Breast epithelium (tissue), 4 donors: ENCODE measurements at regions not wholly inside any gene's neighbourhood (a gene's known extent, or its start where the extent isn't known, plus 50 kb on each side); places are given as distances from the start of the nearest gene placed in this dataset.

ENCODE experiments used
- DNase-seq, 2 donors: peaks; one replicate each; pipeline ENCODE4 v3.0.0-alpha.2; 2019; ENCODE audit warnings: low spot score in 2 of 2
- H3K27ac ChIP-seq, 2 donors: fragments of 200-600 bp; sonication (generic) in 1 of 2; one replicate each; pipeline ENCODE4 v1.5.1; 2016 to 2019; ENCODE audit warnings: mild to moderate bottlenecking in 1 of 2
- H3K27me3 ChIP-seq, 2 donors: fragments of 200-600 bp; sonication (generic) in 1 of 2; one replicate each; pipeline versions ENCODE4 v1.5.1 to v1.6.0; 2017 to 2019; ENCODE audit warnings: control low read depth in 1 of 2, mild to moderate bottlenecking in 1 of 2
- H3K36me3 ChIP-seq: fragments of 200-600 bp; one replicate; pipeline ENCODE4 v1.5.1; 2019
- H3K4me1 ChIP-seq, 2 donors: fragments of 200-600 bp; sonication (generic); one replicate each; pipeline ENCODE4 v1.5.1; 2016 to 2019; ENCODE audit warnings: control low read depth in 1 of 2
- H3K4me3 ChIP-seq, 3 donors: fragments of 200-600 bp; sonication (generic); 1 replicate in 2 of 3; 2 replicates in 1 of 3; pipeline ENCODE4 v1.5.1; 2016 to 2019; ENCODE audit warnings: mild to moderate bottlenecking in 3 of 3, moderate library complexity in 2 of 3
- H3K9me3 ChIP-seq, 2 donors: fragments of 200-600 bp; sonication (generic) in 1 of 2; one replicate each; pipeline ENCODE4 v1.5.1; 2016 to 2019; ENCODE audit warnings: control low read depth in 1 of 2
- POLR2A ChIP-seq: fragments of 450-650 bp; IDR thresholded peaks from one replicate; pipeline ENCODE4 v1.6.1; 2016; ENCODE audit warnings: antibody characterized with exemption, mild to moderate bottlenecking, moderate library complexity
- POLR2AphosphoS5 ChIP-seq, 3 donors: sonication (generic); formaldehyde crosslinking; IDR thresholded peaks; one replicate each; pipeline ENCODE4 v1.6.1; 2017; ENCODE audit warnings: antibody characterized with exemption in 3 of 3
- intact Hi-C: fragments of 100-400 bp; cut with DNase I; formaldehyde crosslinking; loops from one replicate; pipeline ENCODE4 v1.15.1; 2023; ENCODE audit warnings: low total_unique reads
- TF ChIP-seq, protein P1 (sequence below), 3 donors: fragments of 450-650 bp; IDR thresholded peaks; one replicate each; pipeline ENCODE4 v1.5.1; 2016 to 2017; ENCODE audit warnings: antibody characterized with exemption in 3 of 3, mild to moderate bottlenecking in 3 of 3, moderate library complexity in 3 of 3

- no peaks in the 10 kb centered on the region for H3K9me3 ChIP-seq
- no peaks in the 10 kb centered on the region for H3K36me3 ChIP-seq
- H3K27ac ChIP-seq: no peak overlapping the region
- no peak for DNase-seq
- H3K4me1 ChIP-seq: no peaks in the 10 kb centered on the region
- TF ChIP-seq POLR2A (no peak), POLR2AphosphoS5 (IDR thresholded peaks at IDR 0.05) (no peak)
- TF ChIP-seq, protein P1, sequence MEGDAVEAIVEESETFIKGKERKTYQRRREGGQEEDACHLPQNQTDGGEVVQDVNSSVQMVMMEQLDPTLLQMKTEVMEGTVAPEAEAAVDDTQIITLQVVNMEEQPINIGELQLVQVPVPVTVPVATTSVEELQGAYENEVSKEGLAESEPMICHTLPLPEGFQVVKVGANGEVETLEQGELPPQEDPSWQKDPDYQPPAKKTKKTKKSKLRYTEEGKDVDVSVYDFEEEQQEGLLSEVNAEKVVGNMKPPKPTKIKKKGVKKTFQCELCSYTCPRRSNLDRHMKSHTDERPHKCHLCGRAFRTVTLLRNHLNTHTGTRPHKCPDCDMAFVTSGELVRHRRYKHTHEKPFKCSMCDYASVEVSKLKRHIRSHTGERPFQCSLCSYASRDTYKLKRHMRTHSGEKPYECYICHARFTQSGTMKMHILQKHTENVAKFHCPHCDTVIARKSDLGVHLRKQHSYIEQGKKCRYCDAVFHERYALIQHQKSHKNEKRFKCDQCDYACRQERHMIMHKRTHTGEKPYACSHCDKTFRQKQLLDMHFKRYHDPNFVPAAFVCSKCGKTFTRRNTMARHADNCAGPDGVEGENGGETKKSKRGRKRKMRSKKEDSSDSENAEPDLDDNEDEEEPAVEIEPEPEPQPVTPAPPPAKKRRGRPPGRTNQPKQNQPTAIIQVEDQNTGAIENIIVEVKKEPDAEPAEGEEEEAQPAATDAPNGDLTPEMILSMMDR (IDR thresholded peaks at IDR 0.05): no peak
- H3K27me3 ChIP-seq: no peaks in the 10 kb centered on the region
- H3K4me3 ChIP-seq: no peak overlapping the region
- intact Hi-C loops: no loop called here
These were observed 61.2 kb downstream of the DIO3 start for GRCh38 chr14:101622251-101623076.

- no peaks in the 10 kb centered on the region for H3K27me3 ChIP-seq
- H3K4me1 ChIP-seq: no peaks in the 10 kb centered on the region
- H3K27ac ChIP-seq: no peak overlapping the region
- no peaks in the 10 kb centered on the region for H3K9me3 ChIP-seq
- TF ChIP-seq, protein P1 (IDR thresholded peaks at IDR 0.05): no peak
- TF ChIP-seq POLR2A: no peak
- TF ChIP-seq POLR2AphosphoS5 (IDR thresholded peaks at IDR 0.05): no peak
- no peak for DNase-seq
- intact Hi-C loops: no loop called here
- H3K36me3 ChIP-seq: no peaks in the 10 kb centered on the region
- no peak overlapping the region for H3K4me3 ChIP-seq
These were observed 61.7 kb downstream of the DIO3 start for GRCh38 chr14:101623077-101623372.

- TF ChIP-seq, protein P1 (IDR thresholded peaks at IDR 0.05): no peak
- TF ChIP-seq POLR2AphosphoS5 (IDR thresholded peaks at IDR 0.05) (no peak), POLR2A (no peak)
- Histone ChIP-seq H3K36me3 (no peaks in the 10 kb centered on the region), H3K4me3 (no peak overlapping the region), H3K9me3 (no peaks in the 10 kb centered on the region), H3K27me3 (no peaks in the 10 kb centered on the region), H3K27ac (no peak overlapping the region), H3K4me1 (peaks cover 0 to 3% of the 10 kb centered on the region in 2 donors)
- DNase-seq: no peak
- intact Hi-C loops: no loop called here
These were observed 62.6 kb downstream of the DIO3 start for GRCh38 chr14:101623685-101624444.

- peaks cover 0 to 3% of the 10 kb centered on the region in 2 donors for H3K4me1 ChIP-seq
- intact Hi-C loops: no loop called here
- H3K4me3 ChIP-seq: no peak overlapping the region
- no peaks in the 10 kb centered on the region for H3K9me3 ChIP-seq
- H3K27ac ChIP-seq: no peak overlapping the region
- TF ChIP-seq POLR2AphosphoS5 (IDR thresholded peaks at IDR 0.05): no peak
- TF ChIP-seq, protein P1 (IDR thresholded peaks at IDR 0.05): no peak
- TF ChIP-seq POLR2A: no peak
- no peaks in the 10 kb centered on the region for H3K27me3 ChIP-seq
- DNase-seq: no peak
- no peaks in the 10 kb centered on the region for H3K36me3 ChIP-seq
These were observed 63.2 kb downstream of the DIO3 start for GRCh38 chr14:101624536-101624935.
